CD4-positive, CD25-positive, alpha-beta regulatory T cell (primary cell): ENCODE measurements at regions not wholly inside any gene's neighbourhood (a gene's known extent, or its start where the extent isn't known, plus 50 kb on each side); places are given as distances from the start of the nearest gene placed in this dataset.
"Not testable (repeated sequence)": the region's sequence is repeated elsewhere in the genome, so short reads cannot be mapped to it uniquely, and the experiment has no call there.

Experiments used
- ATAC-seq, 2 donors: fragments of 150-1000 bp; cut with Tn5 transposase; one replicate each; pipeline ENCODE4 v1.10.0; 2021; ENCODE audit warnings: low read depth in 2 of 2, moderate number of reproducible peaks in 2 of 2, moderate library complexity in 1 of 2
- DNase-seq, 3 donors: peaks; one replicate each; pipeline versions ENCODE4 v3.0.0 to v3.0.0-alpha.2; 2012 to 2022; ENCODE audit warnings: mixed read lengths in 1 of 3
- H3K27ac ChIP-seq: one replicate; pipeline ENCODE4 v1.7.0; 2013; ENCODE audit warnings: mild to moderate bottlenecking, low read length; ENCODE audit not compliant: insufficient read depth, poor library complexity, severe bottlenecking
- H3K27me3 ChIP-seq: one replicate; pipeline ENCODE4 v1.7.0; 2013; ENCODE audit warnings: low read length; ENCODE audit not compliant: control insufficient read depth, insufficient read depth
- H3K36me3 ChIP-seq: one replicate; pipeline ENCODE4 v1.7.0; 2013; ENCODE audit warnings: mild to moderate bottlenecking, low read length, moderate library complexity; ENCODE audit not compliant: control insufficient read depth, insufficient read depth
- H3K4me1 ChIP-seq: 2 replicates; pipeline ENCODE4 v1.7.0; 2013; ENCODE audit warnings: mild to moderate bottlenecking, low read length; ENCODE audit not compliant: insufficient read depth, control insufficient read depth, poor library complexity, severe bottlenecking
- H3K4me3 ChIP-seq: one replicate; pipeline ENCODE4 v1.7.0; 2013; ENCODE audit warnings: low read depth, mild to moderate bottlenecking, low read length, moderate library complexity
- H3K9me3 ChIP-seq, 2 experiments: 1 replicate in 1 of 2; 2 replicates in 1 of 2; pipeline ENCODE4 v1.7.0; 2013; ENCODE audit warnings: low read length in 2 of 2, mild to moderate bottlenecking in 1 of 2, moderate library complexity in 1 of 2; ENCODE audit not compliant: control insufficient read depth in 2 of 2
- H3K27ac Mint-ChIP-seq, 3 donors: one replicate each; pipeline ENCODE4 v1.8.0; 2020 to 2022; ENCODE audit warnings: mild to moderate bottlenecking in 3 of 3, mixed read lengths in 3 of 3, moderate library complexity in 2 of 3
- H3K27me3 Mint-ChIP-seq: one replicate; pipeline ENCODE4 v1.8.0; 2022; ENCODE audit warnings: mild to moderate bottlenecking, mixed read lengths
- H3K36me3 Mint-ChIP-seq: one replicate; pipeline ENCODE4 v1.8.0; 2020; ENCODE audit warnings: mixed read lengths
- H3K4me1 Mint-ChIP-seq, 4 donors: one replicate each; pipeline ENCODE4 v1.8.0; 2020 to 2022; ENCODE audit warnings: mixed read lengths in 4 of 4, mild to moderate bottlenecking in 1 of 4
- H3K4me3 Mint-ChIP-seq, 4 donors: one replicate each; pipeline ENCODE4 v1.8.0; 2020 to 2022; ENCODE audit warnings: mild to moderate bottlenecking in 4 of 4, mixed read lengths in 4 of 4, moderate library complexity in 3 of 4
- H3K9me3 Mint-ChIP-seq, 7 donors: one replicate each; pipeline ENCODE4 v1.8.0; 2020 to 2022; ENCODE audit warnings: mixed read lengths in 7 of 7, mild to moderate bottlenecking in 3 of 7, moderate library complexity in 2 of 7

- Histone ChIP-seq H3K36me3 (no peaks in the 10 kb centered on the region), H3K27me3 (no peaks in the 10 kb centered on the region), H3K4me1 (no peaks in the 10 kb centered on the region), H3K27ac (no peak overlapping the region), H3K9me3 (no peaks in the 10 kb centered on the region), H3K4me3 (no peak overlapping the region)
- DNase-seq (no peak), ATAC-seq (no peak)
- Mint-ChIP-seq H3K36me3 (no peaks in the 10 kb centered on the region), H3K9me3 (peaks cover 0 to 10% (median 1%) of the 10 kb centered on the region in 7 donors), H3K4me1 (no peaks in the 10 kb centered on the region), H3K27me3 (no peaks in the 10 kb centered on the region), H3K27ac (no peak overlapping the region), H3K4me3 (no peak overlapping the region)
These were observed 444.7 kb upstream of the RPS6KA3 start for GRCh38 chrX:20711366-20711765.

- DNase-seq (no peak), ATAC-seq (no peak)
- H3K27me3 ChIP-seq, result no peaks in the 10 kb centered on the region
- peaks cover 0 to 2% (median 0%) of the 10 kb centered on the region in 7 donors for H3K9me3 Mint-ChIP-seq
- H3K36me3 Mint-ChIP-seq, result no peaks in the 10 kb centered on the region
- no peak overlapping the region for H3K27ac Mint-ChIP-seq
- no peaks in the 10 kb centered on the region for H3K27me3 Mint-ChIP-seq
- no peaks in the 10 kb centered on the region for H3K36me3 ChIP-seq
- H3K4me3 Mint-ChIP-seq, result no peak overlapping the region
- no peaks in the 10 kb centered on the region for H3K4me1 ChIP-seq
- no peaks in the 10 kb centered on the region for H3K9me3 ChIP-seq
- H3K4me3 ChIP-seq, result no peak overlapping the region
- no peak overlapping the region for H3K27ac ChIP-seq
- H3K4me1 Mint-ChIP-seq, result no peaks in the 10 kb centered on the region
These were observed 426.4 kb upstream of the RPS6KA3 start for GRCh38 chrX:20693078-20693477.

GRCh38 chrX:20686256-20686655 is 419.5 kb upstream of the RPS6KA3 start:
- Mint-ChIP-seq H3K36me3 (no peaks in the 10 kb centered on the region), H3K4me3 (no peak overlapping the region), H3K27me3 (peaks cover 4% of the 10 kb centered on the region), H3K4me1 (no peaks in the 10 kb centered on the region), H3K27ac (no peak overlapping the region), H3K9me3 (peaks cover 0 to 3% (median 0%) of the 10 kb centered on the region in 7 donors)
- H3K4me1 ChIP-seq, result no peaks in the 10 kb centered on the region
- DNase-seq (no peak), ATAC-seq (no peak)
- no peaks in the 10 kb centered on the region for H3K9me3 ChIP-seq
- H3K4me3 ChIP-seq, result no peak overlapping the region
- no peak overlapping the region for H3K27ac ChIP-seq
- H3K36me3 ChIP-seq, result no peaks in the 10 kb centered on the region
- no peaks in the 10 kb centered on the region for H3K27me3 ChIP-seq

GRCh38 chrX:20685652-20686051 is 418.9 kb upstream of the RPS6KA3 start:
- Histone ChIP-seq H3K27me3 (no peaks in the 10 kb centered on the region), H3K9me3 (no peaks in the 10 kb centered on the region), H3K36me3 (no peaks in the 10 kb centered on the region), H3K27ac (no peak overlapping the region), H3K4me3 (no peak overlapping the region), H3K4me1 (no peaks in the 10 kb centered on the region)
- Mint-ChIP-seq H3K36me3 (no peaks in the 10 kb centered on the region), H3K9me3 (peaks cover 0 to 3% (median 0%) of the 10 kb centered on the region in 7 donors), H3K27me3 (peaks cover 4% of the 10 kb centered on the region), H3K27ac (no peak overlapping the region), H3K4me3 (no peak overlapping the region), H3K4me1 (no peaks in the 10 kb centered on the region)
- no peak for DNase-seq
- ATAC-seq, result no peak

GRCh38 chrX:20681683-20682082 is 415.0 kb upstream of the RPS6KA3 start:
- Mint-ChIP-seq H3K36me3 (no peaks in the 10 kb centered on the region), H3K4me1 (no peaks in the 10 kb centered on the region), H3K27me3 (no peaks in the 10 kb centered on the region), H3K27ac (no peak overlapping the region), H3K4me3 (no peak overlapping the region), H3K9me3 (peaks cover 0 to 6% (median 0%) of the 10 kb centered on the region in 7 donors)
- Histone ChIP-seq H3K36me3 (no peaks in the 10 kb centered on the region), H3K9me3 (no peaks in the 10 kb centered on the region), H3K27ac (no peak overlapping the region), H3K4me1 (no peaks in the 10 kb centered on the region), H3K27me3 (no peaks in the 10 kb centered on the region), H3K4me3 (no peak overlapping the region)
- DNase-seq (no peak), ATAC-seq (no peak)

- H3K4me1 Mint-ChIP-seq, result no peaks in the 10 kb centered on the region
- H3K36me3 Mint-ChIP-seq, result no peaks in the 10 kb centered on the region
- Histone ChIP-seq H3K27ac (no peak overlapping the region), H3K4me3 (no peak overlapping the region), H3K4me1 (no peaks in the 10 kb centered on the region), H3K36me3 (no peaks in the 10 kb centered on the region), H3K9me3 (no peaks in the 10 kb centered on the region), H3K27me3 (no peaks in the 10 kb centered on the region)
- H3K27me3 Mint-ChIP-seq, result no peaks in the 10 kb centered on the region
- DNase-seq, result no peak
- no peak overlapping the region for H3K27ac Mint-ChIP-seq
- ATAC-seq, result no peak
- no peak overlapping the region for H3K4me3 Mint-ChIP-seq
- H3K9me3 Mint-ChIP-seq, result peaks cover 0 to 6% (median 0%) of the 10 kb centered on the region in 7 donors
These were observed 414.3 kb upstream of the RPS6KA3 start for GRCh38 chrX:20680998-20681397.

GRCh38 chrX:20672476-20672875 is 405.8 kb upstream of the RPS6KA3 start:
- Histone ChIP-seq H3K4me3 (no peak overlapping the region), H3K36me3 (no peaks in the 10 kb centered on the region), H3K4me1 (no peaks in the 10 kb centered on the region), H3K27ac (no peak overlapping the region), H3K27me3 (no peaks in the 10 kb centered on the region), H3K9me3 (no peaks in the 10 kb centered on the region)
- H3K9me3 Mint-ChIP-seq, result peaks cover 0 to 1% (median 0%) of the 10 kb centered on the region in 7 donors
- H3K36me3 Mint-ChIP-seq, result no peaks in the 10 kb centered on the region
- no peaks in the 10 kb centered on the region for H3K4me1 Mint-ChIP-seq
- no peak overlapping the region for H3K27ac Mint-ChIP-seq
- H3K4me3 Mint-ChIP-seq, result no peak overlapping the region
- ATAC-seq (no peak), DNase-seq (no peak)
- no peaks in the 10 kb centered on the region for H3K27me3 Mint-ChIP-seq

GRCh38 chrX:20671746-20672145 is 405.0 kb upstream of the RPS6KA3 start:
- H3K9me3 Mint-ChIP-seq, H3K36me3 Mint-ChIP-seq, ATAC-seq, H3K4me3 ChIP-seq, H3K27me3 Mint-ChIP-seq, DNase-seq, H3K4me3 Mint-ChIP-seq, H3K9me3 ChIP-seq, H3K27me3 ChIP-seq, H3K27ac Mint-ChIP-seq, H3K36me3 ChIP-seq, H3K27ac ChIP-seq, H3K4me1 ChIP-seq, H3K4me1 Mint-ChIP-seq: not testable (repeated sequence)
